A549 (cell line): ENCODE measurements at regions not wholly inside any gene's neighbourhood (a gene's known extent, or its start where the extent isn't known, plus 50 kb on each side); places are given as distances from the start of the nearest gene placed in this dataset.

Experiments used
- ATAC-seq, 2 experiments: fragments of 200-7000 bp in 1 of 2; fragments of >200 bp in 1 of 2; cut with Nextera tagmentation in 1 of 2; cut with Tn5 transposase in 1 of 2; 3 replicates each; pipeline versions ENCODE4 v1.8.0 to v1.9.1; 2018 to 2020; ENCODE audit warnings: mild to moderate bottlenecking in 1 of 2, moderate library complexity in 1 of 2
- CTCF ChIA-PET: fragments of 300-600 bp; sonication (Branson Sonifier 250); formaldehyde crosslinking; extraction: SDS; loops from one replicate; lab custom pipeline; 2021; ENCODE audit warnings: antibody characterized with exemption, inconsistent platforms; lab: Yijun Ruan, JAX
- POLR2A ChIA-PET: fragments of 350-600 bp; formaldehyde crosslinking; extraction: SDS; loops from one replicate; lab custom pipeline; 2021; ENCODE audit warnings: antibody characterized with exemption, inconsistent platforms; lab: Yijun Ruan, JAX
- DNase-seq, 2 experiments: peaks; one replicate each; pipeline versions ENCODE4 v3.0.0 to v3.0.0-alpha.2; 2011 to 2016; ENCODE audit warnings: low read depth in 1 of 2, low spot score in 1 of 2
- FAIRE-seq: peaks from 2 replicates; lab custom pipeline; 2011; peaks lifted over from hg19 to GRCh38; lab: Jason Lieb, UNC
- H3K27ac ChIP-seq, 2 experiments: fragments of >200 bp; sonication (Bioruptor Twin); formaldehyde crosslinking; 3 replicates each; pipeline ENCODE4 v1.5.1; 2016 to 2017
- H3K4me1 ChIP-seq: fragments of >200 bp; sonication (Bioruptor Twin); formaldehyde crosslinking; 3 replicates; pipeline ENCODE4 v1.6.1; 2016
- H3K4me2 ChIP-seq: fragments of >200 bp; sonication (Bioruptor Twin); formaldehyde crosslinking; 3 replicates; pipeline ENCODE4 v1.6.1; 2016
- H3K4me3 ChIP-seq: fragments of >200 bp; sonication (Bioruptor Twin); formaldehyde crosslinking; 3 replicates; pipeline ENCODE4 v1.5.1; 2016
- H3K9me3 ChIP-seq: fragments of >200 bp; sonication (Bioruptor Twin); formaldehyde crosslinking; 3 replicates; pipeline ENCODE4 v1.6.1; 2016
- CBX2 ChIP-seq: fragments of 200-600 bp; sonication (generic); IDR thresholded peaks from 2 replicates; pipeline ENCODE4 v1.6.1; 2016; ENCODE audit warnings: low read depth, mild to moderate bottlenecking, borderline replicate concordance
- CEBPB ChIP-seq, 2 experiments: fragments of >200 bp in 1 of 2; sonication (Bioruptor Twin) in 1 of 2; formaldehyde crosslinking in 1 of 2; IDR thresholded peaks; 2 replicates each; pipeline ENCODE4 v1.6.1; 2012 to 2016
- CHD4 ChIP-seq: fragments of 200-600 bp; sonication (generic); IDR thresholded peaks from 2 replicates; pipeline ENCODE4 v1.6.1; 2016; ENCODE audit warnings: antibody characterized with exemption, mild to moderate bottlenecking, borderline replicate concordance
- EHF ChIP-seq: fragments of 250-450 bp; sonication (Bioruptor Pico); IDR thresholded peaks from 2 replicates; pipeline ENCODE4 v1.5.0; 2020; ENCODE audit warnings: mild to moderate bottlenecking
- FOXS1 ChIP-seq: fragments of 250-450 bp; sonication (Bioruptor Pico); IDR thresholded peaks from 2 replicates; pipeline ENCODE4 v1.5.0; 2020; ENCODE audit warnings: mild to moderate bottlenecking, moderate library complexity
- HEYL ChIP-seq: fragments of 250-450 bp; sonication (Bioruptor Pico); IDR thresholded peaks from 2 replicates; pipeline ENCODE4 v1.8.0; 2021; ENCODE audit warnings: mild to moderate bottlenecking, moderate library complexity
- HOXB13 ChIP-seq: fragments of 250-450 bp; sonication (Bioruptor Pico); IDR thresholded peaks from 2 replicates; pipeline ENCODE4 v1.5.0; 2020; ENCODE audit warnings: low read depth, mild to moderate bottlenecking, moderate library complexity
- KDM1A ChIP-seq: fragments of 200-600 bp; sonication (generic); IDR thresholded peaks from 2 replicates; pipeline ENCODE4 v1.6.1; 2016; ENCODE audit warnings: low read depth, mild to moderate bottlenecking
- MYC ChIP-seq: IDR thresholded peaks from 2 replicates; pipeline ENCODE4 v1.6.1; 2012; ENCODE audit warnings: mild to moderate bottlenecking, inconsistent platforms, low read length, improper control_type of control experiment, borderline replicate concordance
- NFE2L2 ChIP-seq: fragments of 150-350 bp; conservative IDR thresholded peaks from 2 replicates; pipeline ENCODE4 v1.6.1; 2014; ENCODE audit warnings: low read length
- NR3C1 ChIP-seq: fragments of >200 bp; sonication (Bioruptor Twin); formaldehyde crosslinking; IDR thresholded peaks from 3 replicates; pipeline ENCODE4 v1.6.1; 2017
- POLR2A ChIP-seq: IDR thresholded peaks from 2 replicates; pipeline ENCODE4 v1.6.1; 2012; ENCODE audit warnings: mild to moderate bottlenecking, low read length
- RAD21 ChIP-seq, 2 experiments: fragments of >200 bp in 1 of 2; sonication (Bioruptor Twin) in 1 of 2; formaldehyde crosslinking in 1 of 2; IDR thresholded peaks in 1 of 2; conservative IDR thresholded peaks in 1 of 2; 2 replicates in 1 of 2; 3 replicates in 1 of 2; pipeline ENCODE4 v1.6.1; 2012 to 2018; ENCODE audit warnings: inconsistent platforms in 1 of 2
- TP53 ChIP-seq: fragments of 250-450 bp; sonication (Bioruptor Pico); IDR thresholded peaks from 2 replicates; pipeline ENCODE4 v1.5.0; 2021; ENCODE audit warnings: mild to moderate bottlenecking, moderate library complexity
- ZFP36 ChIP-seq: fragments of 450-650 bp; IDR thresholded peaks from 2 replicates; pipeline ENCODE4 v1.6.1; 2014; ENCODE audit warnings: borderline replicate concordance; ENCODE audit not compliant: partially characterized antibody
- ZNF302 ChIP-seq: fragments of 250-450 bp; sonication (Bioruptor Pico); IDR thresholded peaks from 2 replicates; pipeline ENCODE4 v1.9.0; 2021; ENCODE audit warnings: inconsistent platforms, mild to moderate bottlenecking, moderate library complexity
- ZSCAN20 ChIP-seq: fragments of 250-450 bp; sonication (Bioruptor Pico); IDR thresholded peaks from 2 replicates; pipeline ENCODE4 v1.8.0; 2022; ENCODE audit warnings: mild to moderate bottlenecking, moderate library complexity
- WGBS: methylation state at CpG from one replicate; pipeline ENCODE4 v1.1.6; 2017; ENCODE audit errors: missing lambda C conversion rate; 5-methylcytosine and 5-hydroxymethylcytosine counted together
- TF ChIP-seq, protein P1 (sequence below): fragments of 250-450 bp; sonication (Bioruptor Pico); IDR thresholded peaks from 2 replicates; pipeline ENCODE4 v1.5.0; 2021; ENCODE audit warnings: mild to moderate bottlenecking, moderate library complexity, borderline replicate concordance
- TF ChIP-seq, protein P2 (sequence below): fragments of 250-450 bp; sonication (Bioruptor Pico); IDR thresholded peaks from 2 replicates; pipeline ENCODE4 v1.5.0; 2020; ENCODE audit warnings: low read depth, mild to moderate bottlenecking, moderate library complexity
- TF ChIP-seq, protein P3 (sequence below): IDR thresholded peaks from 2 replicates; pipeline ENCODE4 v1.6.1; 2012

DNA sequence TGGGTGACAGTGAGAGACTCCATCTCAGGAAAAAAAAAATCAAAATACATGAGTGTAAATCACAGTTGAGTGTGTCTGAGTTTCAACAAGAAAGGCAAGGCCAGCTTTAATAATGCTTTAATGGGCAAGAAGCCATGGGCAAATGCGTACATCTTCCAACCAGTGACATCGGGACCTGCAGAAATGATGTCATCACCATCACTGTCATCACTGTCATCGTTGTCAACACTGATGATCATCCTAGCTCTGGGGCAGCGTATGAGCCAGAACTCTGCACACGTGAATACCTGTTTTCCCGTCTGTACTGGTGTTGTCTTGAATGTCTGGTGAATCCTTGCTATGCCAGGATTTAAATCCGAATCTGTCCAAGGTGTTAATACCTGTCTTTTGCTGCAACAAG is 712.5 kb downstream of the BRD1 start:
- ChIA-PET POLR2A (no interaction called here), CTCF (no interaction called here)
- Histone ChIP-seq H3K4me1 (no peaks in the 10 kb centered on the region), H3K9me3 (no peaks in the 10 kb centered on the region), H3K4me3 (no peak overlapping the region), H3K27ac (no peak overlapping the region), H3K4me2 (no peak overlapping the region)
- WGBS, result 44% methylated on average over 7 of the region's 7 CpGs
- TF ChIP-seq CEBPB (IDR thresholded peaks at IDR 0.05), result no peak
- TF ChIP-seq HEYL, result no peak
- no peak for TF ChIP-seq POLR2A
- no peak for TF ChIP-seq RAD21 (conservative IDR thresholded peaks at IDR 0.05 in 1 of 2, IDR thresholded peaks at IDR 0.05 in 1 of 2)
- no peak for TF ChIP-seq EHF (CRISPR knock-in tag)
- TF ChIP-seq, protein P1, sequence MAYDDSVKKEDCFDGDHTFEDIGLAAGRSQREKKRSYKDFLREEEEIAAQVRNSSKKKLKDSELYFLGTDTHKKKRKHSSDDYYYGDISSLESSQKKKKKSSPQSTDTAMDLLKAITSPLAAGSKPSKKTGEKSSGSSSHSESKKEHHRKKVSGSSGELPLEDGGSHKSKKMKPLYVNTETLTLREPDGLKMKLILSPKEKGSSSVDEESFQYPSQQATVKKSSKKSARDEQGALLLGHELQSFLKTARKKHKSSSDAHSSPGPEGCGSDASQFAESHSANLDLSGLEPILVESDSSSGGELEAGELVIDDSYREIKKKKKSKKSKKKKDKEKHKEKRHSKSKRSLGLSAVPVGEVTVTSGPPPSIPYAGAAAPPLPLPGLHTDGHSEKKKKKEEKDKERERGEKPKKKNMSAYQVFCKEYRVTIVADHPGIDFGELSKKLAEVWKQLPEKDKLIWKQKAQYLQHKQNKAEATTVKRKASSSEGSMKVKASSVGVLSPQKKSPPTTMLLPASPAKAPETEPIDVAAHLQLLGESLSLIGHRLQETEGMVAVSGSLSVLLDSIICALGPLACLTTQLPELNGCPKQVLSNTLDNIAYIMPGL (CRISPR knock-in tag), result no peak
- TF ChIP-seq CHD4, result no peak
- TF ChIP-seq KDM1A, result no peak
- TF ChIP-seq MYC, result no peak
- TF ChIP-seq CBX2, result no peak
- no peak for TF ChIP-seq ZFP36
- TF ChIP-seq NR3C1, result no peak
- TF ChIP-seq, protein P2, sequence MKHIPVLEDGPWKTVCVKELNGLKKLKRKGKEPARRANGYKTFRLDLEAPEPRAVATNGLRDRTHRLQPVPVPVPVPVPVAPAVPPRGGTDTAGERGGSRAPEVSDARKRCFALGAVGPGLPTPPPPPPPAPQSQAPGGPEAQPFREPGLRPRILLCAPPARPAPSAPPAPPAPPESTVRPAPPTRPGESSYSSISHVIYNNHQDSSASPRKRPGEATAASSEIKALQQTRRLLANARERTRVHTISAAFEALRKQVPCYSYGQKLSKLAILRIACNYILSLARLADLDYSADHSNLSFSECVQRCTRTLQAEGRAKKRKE, result no peak
- no peak for TF ChIP-seq NFE2L2
- ATAC-seq (no peak), DNase-seq (no peak), FAIRE-seq (no peak)

DNA sequence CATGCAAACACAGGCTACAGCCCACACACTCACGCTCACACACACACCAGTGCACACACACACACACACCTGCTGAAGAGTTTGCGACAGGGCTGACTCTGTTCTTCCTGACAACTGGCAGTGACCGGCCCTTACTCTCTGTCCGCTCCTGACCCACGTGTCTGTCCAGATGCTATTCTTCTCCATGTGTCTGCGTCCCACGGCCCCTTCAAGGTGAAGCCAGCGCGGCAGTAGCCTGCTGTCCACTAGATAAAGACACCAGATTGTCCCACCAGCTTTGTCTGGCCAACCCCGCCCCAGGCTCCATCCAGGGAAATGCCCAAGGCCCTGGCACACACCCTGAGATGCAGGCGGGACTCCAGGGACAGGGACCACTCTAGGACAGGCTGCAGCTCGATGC is 713.9 kb downstream of the BRD1 start:
- Histone ChIP-seq H3K4me3 (no peak overlapping the region), H3K4me2 (no peak overlapping the region), H3K27ac (no peak overlapping the region), H3K4me1 (no peaks in the 10 kb centered on the region), H3K9me3 (no peaks in the 10 kb centered on the region)
- 49% methylated on average over 10 of the region's 12 CpGs for WGBS
- no peak for TF ChIP-seq FOXS1 (CRISPR knock-in tag)
- TF ChIP-seq TP53, result no peak
- TF ChIP-seq ZNF302 (CRISPR knock-in tag), result no peak
- TF ChIP-seq ZSCAN20 (CRISPR knock-in tag), result no peak
- FAIRE-seq (no peak), DNase-seq (no peak), ATAC-seq (no peak)
- ChIA-PET POLR2A (no interaction called here), CTCF (interaction anchor here (1.5 kb wide), 1 partner anchor 191 kb away, joined by 4 read pairs; no protein-coding TSS in a partner anchor)

DNA sequence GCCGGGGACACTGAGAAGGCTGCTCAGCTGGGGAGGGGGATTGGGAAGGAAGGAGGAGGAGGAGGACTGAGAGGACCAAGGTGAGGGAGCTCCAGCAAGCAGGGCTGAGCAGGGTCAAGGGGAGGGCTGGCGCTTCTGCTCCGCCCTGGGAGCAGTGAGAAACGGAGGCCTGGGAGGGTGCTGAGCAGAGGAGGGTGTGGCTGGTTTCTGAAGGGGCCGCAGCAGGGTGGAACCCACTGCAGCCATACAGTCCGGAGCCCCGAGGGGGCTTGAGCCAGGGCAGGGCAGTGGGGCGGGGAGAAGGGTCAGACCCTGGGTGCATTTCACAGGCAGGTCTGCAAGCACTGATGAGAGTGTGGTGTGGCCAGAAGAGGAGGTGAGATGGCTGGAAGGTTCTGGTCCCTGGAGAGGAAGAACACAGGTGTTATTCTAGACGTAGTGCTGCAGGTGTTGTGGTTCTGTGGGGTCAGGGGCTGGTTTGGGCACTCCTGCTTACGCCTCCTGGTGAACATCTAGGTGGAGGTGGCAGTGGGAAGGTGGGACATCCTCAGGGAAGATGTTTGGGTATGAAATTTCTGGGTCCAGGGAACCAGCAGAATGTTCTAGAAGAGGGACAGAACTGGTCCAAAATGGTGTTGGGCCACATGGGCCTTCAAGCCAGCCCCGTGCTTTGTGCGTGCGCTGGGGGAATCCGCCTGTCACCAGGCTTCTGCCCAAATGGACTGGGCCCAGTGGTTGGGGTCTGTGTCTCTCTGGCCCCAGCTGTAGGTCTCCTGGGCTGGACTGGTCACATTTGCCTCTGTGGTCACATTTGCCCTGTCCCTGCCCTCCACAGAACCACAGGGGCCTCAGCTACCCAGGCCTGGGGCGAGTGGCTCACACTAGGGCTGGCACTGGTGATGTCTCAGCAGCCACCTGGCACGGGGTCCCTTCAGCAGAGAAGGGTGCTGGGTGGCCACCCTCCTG is 714.7 kb downstream of the BRD1 start:
- 60% methylated on average over 12 of the region's 16 CpGs for WGBS
- H3K4me1 ChIP-seq, result no peaks in the 10 kb centered on the region
- H3K4me3 ChIP-seq, result no peak overlapping the region
- H3K4me2 ChIP-seq, result no peak overlapping the region
- POLR2A ChIA-PET, result no interaction called here
- FAIRE-seq (no peak), ATAC-seq (no peak), DNase-seq (no peak)
- CTCF ChIA-PET, result interaction anchor here (1.5 kb wide), 1 partner anchor 192 kb away, joined by 4 read pairs; no protein-coding TSS in a partner anchor
- no peak overlapping the region for H3K27ac ChIP-seq
- H3K9me3 ChIP-seq, result no peaks in the 10 kb centered on the region
- no peak for TF ChIP-seq HOXB13 (CRISPR knock-in tag)
- TF ChIP-seq, protein P3, sequence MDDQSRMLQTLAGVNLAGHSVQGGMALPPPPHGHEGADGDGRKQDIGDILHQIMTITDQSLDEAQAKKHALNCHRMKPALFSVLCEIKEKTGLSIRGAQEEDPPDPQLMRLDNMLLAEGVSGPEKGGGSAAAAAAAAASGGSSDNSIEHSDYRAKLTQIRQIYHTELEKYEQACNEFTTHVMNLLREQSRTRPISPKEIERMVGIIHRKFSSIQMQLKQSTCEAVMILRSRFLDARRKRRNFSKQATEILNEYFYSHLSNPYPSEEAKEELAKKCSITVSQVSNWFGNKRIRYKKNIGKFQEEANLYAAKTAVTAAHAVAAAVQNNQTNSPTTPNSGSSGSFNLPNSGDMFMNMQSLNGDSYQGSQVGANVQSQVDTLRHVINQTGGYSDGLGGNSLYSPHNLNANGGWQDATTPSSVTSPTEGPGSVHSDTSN, result no peak
- no peak for TF ChIP-seq CEBPB (IDR thresholded peaks at IDR 0.05)
- TF ChIP-seq ZFP36, result no peak
